ENCODE measurements at regions not wholly inside any gene's neighbourhood (a gene's known extent, or its start where the extent isn't known, plus 50 kb on each side); places are given as distances from the start of the nearest gene placed in this dataset.

DNA sequence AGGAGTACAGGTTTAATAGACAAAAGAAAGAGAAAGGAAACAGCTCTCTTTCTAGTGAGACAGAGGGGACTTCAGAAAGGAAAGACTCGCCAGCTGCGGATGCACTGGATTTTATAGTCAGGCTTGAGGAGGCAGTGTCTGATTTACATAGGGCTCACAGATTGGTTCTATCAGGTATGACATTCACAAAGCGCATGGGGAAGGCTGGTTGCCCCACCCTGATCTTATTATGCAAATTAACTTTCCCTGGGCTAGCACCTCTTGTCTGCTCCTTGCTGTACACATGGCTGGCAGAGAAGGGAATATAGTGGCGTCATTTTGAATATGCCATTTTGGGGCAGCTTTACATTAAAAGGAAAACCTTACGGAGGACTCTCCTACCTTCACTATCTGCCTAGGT lies 938.4 kb upstream of the SEMA6D start:
- intact Hi-C loops (cut with micrococcal nuclease; ENCODE audit: unreplicated experiment): no loop called here
- Histone ChIP-seq H3K4me3 (ENCODE audit: low read depth in 2 of 2, low read length in 2 of 2) (no peak overlapping the region), H3K36me3 (ENCODE audit: control insufficient read depth, insufficient read depth, low read length) (no peaks in the 10 kb centered on the region), H3K27me3 (ENCODE audit: control insufficient read depth, insufficient read depth, low read length) (no peaks in the 10 kb centered on the region), H3K27ac (ENCODE audit: low read length) (no peak overlapping the region), H3K4me1 (ENCODE audit: control insufficient read depth, insufficient read depth, low read length) (no peaks in the 10 kb centered on the region), H3K9me3 (ENCODE audit: control insufficient read depth, insufficient read depth, low read depth, low read length) (peaks cover 2% of the 10 kb centered on the region; the same call in 1 of the 2 replicates)
- POLR2A ChIA-PET: no interaction called here
- in situ Hi-C loops (cut with HindIII; ENCODE audit: low pct_unique_long_range_greater_than_20kb, low sequenced_read_pairs): no loop called here
- TF ChIP-seq SIN3A (IDR thresholded peaks at IDR 0.05; ENCODE audit: borderline replicate concordance, insufficient read depth, low read depth, low read length): no peak
- TF ChIP-seq, protein P1, sequence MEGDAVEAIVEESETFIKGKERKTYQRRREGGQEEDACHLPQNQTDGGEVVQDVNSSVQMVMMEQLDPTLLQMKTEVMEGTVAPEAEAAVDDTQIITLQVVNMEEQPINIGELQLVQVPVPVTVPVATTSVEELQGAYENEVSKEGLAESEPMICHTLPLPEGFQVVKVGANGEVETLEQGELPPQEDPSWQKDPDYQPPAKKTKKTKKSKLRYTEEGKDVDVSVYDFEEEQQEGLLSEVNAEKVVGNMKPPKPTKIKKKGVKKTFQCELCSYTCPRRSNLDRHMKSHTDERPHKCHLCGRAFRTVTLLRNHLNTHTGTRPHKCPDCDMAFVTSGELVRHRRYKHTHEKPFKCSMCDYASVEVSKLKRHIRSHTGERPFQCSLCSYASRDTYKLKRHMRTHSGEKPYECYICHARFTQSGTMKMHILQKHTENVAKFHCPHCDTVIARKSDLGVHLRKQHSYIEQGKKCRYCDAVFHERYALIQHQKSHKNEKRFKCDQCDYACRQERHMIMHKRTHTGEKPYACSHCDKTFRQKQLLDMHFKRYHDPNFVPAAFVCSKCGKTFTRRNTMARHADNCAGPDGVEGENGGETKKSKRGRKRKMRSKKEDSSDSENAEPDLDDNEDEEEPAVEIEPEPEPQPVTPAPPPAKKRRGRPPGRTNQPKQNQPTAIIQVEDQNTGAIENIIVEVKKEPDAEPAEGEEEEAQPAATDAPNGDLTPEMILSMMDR (IDR thresholded peaks at IDR 0.05): no peak
- BruUV-seq (replicated peaks): no TSS peak
- CTCF ChIA-PET: no interaction called here
- no peak for ATAC-seq
- no peak for DNase-seq (ENCODE audit: low read depth, low spot score)

DNA sequence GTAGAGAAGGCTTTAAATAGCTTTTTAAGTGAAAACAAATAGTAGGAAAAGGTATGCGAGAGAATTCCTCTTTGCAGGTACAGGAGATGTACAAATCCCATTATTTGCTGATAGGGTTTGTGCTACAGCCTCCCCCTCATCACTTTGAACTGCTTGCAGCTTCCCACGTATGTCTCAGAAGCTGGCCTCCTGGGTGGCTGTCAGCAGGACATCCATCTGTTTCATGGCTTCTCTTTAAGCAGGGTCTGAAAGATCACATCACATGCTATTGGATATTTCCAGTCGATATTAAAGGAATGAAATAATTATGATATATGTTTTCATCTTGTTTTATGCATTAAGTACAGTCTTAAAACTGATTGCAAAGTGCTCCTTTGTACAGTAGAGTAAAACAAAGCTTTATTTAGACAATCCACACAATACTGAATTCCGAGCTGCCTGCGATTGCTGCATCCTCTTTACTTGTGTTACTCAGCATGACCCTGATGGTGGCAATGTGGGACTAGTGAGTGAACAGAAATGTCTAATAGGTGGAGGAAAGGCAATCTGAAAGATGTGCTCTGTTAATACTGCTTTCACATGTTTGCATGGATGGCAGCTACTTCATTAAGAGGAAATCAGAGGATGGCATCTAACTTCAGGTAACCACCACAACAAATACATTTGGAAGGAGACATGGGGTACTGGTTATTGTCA lies 930.6 kb upstream of the SEMA6D start:
- no TSS peak for BruUV-seq (replicated peaks)
- POLR2A ChIA-PET: no interaction called here
- in situ Hi-C loops (cut with HindIII; ENCODE audit: low pct_unique_long_range_greater_than_20kb, low sequenced_read_pairs): no loop called here

DNA sequence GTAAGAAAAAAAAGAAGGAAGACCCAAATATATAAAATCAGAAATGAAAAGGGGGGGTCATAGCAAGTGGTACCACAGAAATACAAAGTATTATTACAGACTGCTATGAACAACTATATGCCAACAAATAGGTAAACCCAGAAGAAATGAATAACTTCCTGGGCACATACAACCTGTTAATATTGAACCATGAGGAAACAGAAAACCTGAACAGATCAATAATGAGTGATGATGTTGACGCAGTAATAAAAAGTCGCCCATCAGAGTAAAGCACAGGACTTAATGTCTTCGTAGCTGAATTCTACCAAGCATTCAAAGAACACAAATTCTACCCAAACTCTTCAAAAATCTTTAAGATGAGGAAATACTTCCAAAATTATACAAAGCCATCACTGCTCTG lies 921.6 kb upstream of the SEMA6D start:
- TF ChIP-seq, protein P1 (IDR thresholded peaks at IDR 0.05): no peak
- TF ChIP-seq, protein P2, sequence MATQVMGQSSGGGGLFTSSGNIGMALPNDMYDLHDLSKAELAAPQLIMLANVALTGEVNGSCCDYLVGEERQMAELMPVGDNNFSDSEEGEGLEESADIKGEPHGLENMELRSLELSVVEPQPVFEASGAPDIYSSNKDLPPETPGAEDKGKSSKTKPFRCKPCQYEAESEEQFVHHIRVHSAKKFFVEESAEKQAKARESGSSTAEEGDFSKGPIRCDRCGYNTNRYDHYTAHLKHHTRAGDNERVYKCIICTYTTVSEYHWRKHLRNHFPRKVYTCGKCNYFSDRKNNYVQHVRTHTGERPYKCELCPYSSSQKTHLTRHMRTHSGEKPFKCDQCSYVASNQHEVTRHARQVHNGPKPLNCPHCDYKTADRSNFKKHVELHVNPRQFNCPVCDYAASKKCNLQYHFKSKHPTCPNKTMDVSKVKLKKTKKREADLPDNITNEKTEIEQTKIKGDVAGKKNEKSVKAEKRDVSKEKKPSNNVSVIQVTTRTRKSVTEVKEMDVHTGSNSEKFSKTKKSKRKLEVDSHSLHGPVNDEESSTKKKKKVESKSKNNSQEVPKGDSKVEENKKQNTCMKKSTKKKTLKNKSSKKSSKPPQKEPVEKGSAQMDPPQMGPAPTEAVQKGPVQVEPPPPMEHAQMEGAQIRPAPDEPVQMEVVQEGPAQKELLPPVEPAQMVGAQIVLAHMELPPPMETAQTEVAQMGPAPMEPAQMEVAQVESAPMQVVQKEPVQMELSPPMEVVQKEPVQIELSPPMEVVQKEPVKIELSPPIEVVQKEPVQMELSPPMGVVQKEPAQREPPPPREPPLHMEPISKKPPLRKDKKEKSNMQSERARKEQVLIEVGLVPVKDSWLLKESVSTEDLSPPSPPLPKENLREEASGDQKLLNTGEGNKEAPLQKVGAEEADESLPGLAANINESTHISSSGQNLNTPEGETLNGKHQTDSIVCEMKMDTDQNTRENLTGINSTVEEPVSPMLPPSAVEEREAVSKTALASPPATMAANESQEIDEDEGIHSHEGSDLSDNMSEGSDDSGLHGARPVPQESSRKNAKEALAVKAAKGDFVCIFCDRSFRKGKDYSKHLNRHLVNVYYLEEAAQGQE (IDR thresholded peaks at IDR 0.05; ENCODE audit: insufficient read depth in 1 of 2, low read depth in 2 of 2, low read length in 1 of 2): no peak

More for the DNA sequence above, 930.6 kb upstream of the SEMA6D start:
- Histone ChIP-seq H3K27ac (ENCODE audit: low read length) (no peak overlapping the region), H3K4me3 (ENCODE audit: low read depth in 2 of 2, low read length in 2 of 2) (no peak overlapping the region), H3K4me1 (ENCODE audit: control insufficient read depth, insufficient read depth, low read length) (no peaks in the 10 kb centered on the region), H3K27me3 (ENCODE audit: control insufficient read depth, insufficient read depth, low read length) (no peaks in the 10 kb centered on the region), H3K36me3 (ENCODE audit: control insufficient read depth, insufficient read depth, low read length) (no peaks in the 10 kb centered on the region), H3K9me3 (ENCODE audit: control insufficient read depth, insufficient read depth, low read depth, low read length) (peaks cover 7% of the 10 kb centered on the region; the same call in 1 of the 2 replicates)
- DNase-seq (ENCODE audit: low read depth, low spot score) (no peak), ATAC-seq (no peak)
- CTCF ChIA-PET: no interaction called here
- no peak for TF ChIP-seq SIN3A (IDR thresholded peaks at IDR 0.05; ENCODE audit: borderline replicate concordance, insufficient read depth, low read depth, low read length)
- TF ChIP-seq, protein P1 (IDR thresholded peaks at IDR 0.05): no peak
- TF ChIP-seq POLR2AphosphoS5 (IDR thresholded peaks at IDR 0.05; ENCODE audit: low read depth, low read length): no peak
- TF ChIP-seq TCF7L2 (IDR thresholded peaks at IDR 0.05; ENCODE audit: low read depth, low read length): no peak
- intact Hi-C loops (cut with micrococcal nuclease; ENCODE audit: unreplicated experiment): no loop called here

More for the DNA sequence above, 921.6 kb upstream of the SEMA6D start:
- DNase-seq (ENCODE audit: low read depth, low spot score): no peak
- no TSS peak for BruUV-seq (replicated peaks)
- intact Hi-C loops (cut with micrococcal nuclease; ENCODE audit: unreplicated experiment): no loop called here
- no peak overlapping the region for H3K27ac ChIP-seq (ENCODE audit: low read length)
- H3K4me3 ChIP-seq (ENCODE audit: low read depth in 2 of 2, low read length in 2 of 2): no peak overlapping the region
- POLR2A ChIA-PET: no interaction called here
- in situ Hi-C loops (cut with HindIII; ENCODE audit: low pct_unique_long_range_greater_than_20kb, low sequenced_read_pairs): no loop called here
- no peak for ATAC-seq
- no peaks in the 10 kb centered on the region for H3K36me3 ChIP-seq (ENCODE audit: control insufficient read depth, insufficient read depth, low read length)
- H3K4me1 ChIP-seq (ENCODE audit: control insufficient read depth, insufficient read depth, low read length): no peaks in the 10 kb centered on the region
- peaks cover 10% of the 10 kb centered on the region; the same call in 1 of the 2 replicates for H3K9me3 ChIP-seq (ENCODE audit: control insufficient read depth, insufficient read depth, low read depth, low read length)
- CTCF ChIA-PET: no interaction called here
- no peaks in the 10 kb centered on the region for H3K27me3 ChIP-seq (ENCODE audit: control insufficient read depth, insufficient read depth, low read length)
